Renal cortical epithelial cell (primary cell): ENCODE measurements at regions not wholly inside any gene's neighbourhood (a gene's known extent, or its start where the extent isn't known, plus 50 kb on each side); places are given as distances from the start of the nearest gene placed in this dataset.
"Not testable (repeated sequence)": the region's sequence is repeated elsewhere in the genome, so short reads cannot be mapped to it uniquely, and the experiment has no call there.

Experiments used
- DNase-seq: peaks from one replicate; pipeline ENCODE4 v3.0.0-alpha.2; 2011; ENCODE audit warnings: low read depth

DNA sequence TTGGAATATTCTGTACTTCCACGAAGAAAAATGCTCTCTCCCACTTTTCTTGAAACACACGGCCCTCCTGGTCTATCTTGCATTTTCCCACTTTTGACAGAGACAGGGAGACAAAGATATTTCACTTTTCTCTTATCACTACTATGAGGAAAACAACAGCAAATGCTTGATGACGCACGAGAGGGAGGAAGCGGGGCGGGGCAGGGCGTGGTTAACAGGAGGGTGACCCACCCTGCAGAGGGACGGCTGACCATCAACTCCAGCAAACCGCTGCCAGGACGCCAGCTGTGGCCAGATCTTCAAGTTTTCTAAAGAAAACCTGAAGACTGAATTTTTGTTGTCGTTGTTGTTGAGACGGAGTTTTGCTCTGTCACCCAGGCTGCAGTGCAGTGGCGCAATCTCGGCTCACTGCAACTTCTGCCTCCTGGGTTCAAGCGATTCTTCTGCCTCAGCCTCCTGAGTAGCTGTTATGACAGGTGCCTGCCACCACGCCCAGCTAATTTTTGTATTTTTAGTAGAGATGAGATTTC is 63.8 kb downstream of the NSUN5 start:
- not testable (repeated sequence) for DNase-seq

DNA sequence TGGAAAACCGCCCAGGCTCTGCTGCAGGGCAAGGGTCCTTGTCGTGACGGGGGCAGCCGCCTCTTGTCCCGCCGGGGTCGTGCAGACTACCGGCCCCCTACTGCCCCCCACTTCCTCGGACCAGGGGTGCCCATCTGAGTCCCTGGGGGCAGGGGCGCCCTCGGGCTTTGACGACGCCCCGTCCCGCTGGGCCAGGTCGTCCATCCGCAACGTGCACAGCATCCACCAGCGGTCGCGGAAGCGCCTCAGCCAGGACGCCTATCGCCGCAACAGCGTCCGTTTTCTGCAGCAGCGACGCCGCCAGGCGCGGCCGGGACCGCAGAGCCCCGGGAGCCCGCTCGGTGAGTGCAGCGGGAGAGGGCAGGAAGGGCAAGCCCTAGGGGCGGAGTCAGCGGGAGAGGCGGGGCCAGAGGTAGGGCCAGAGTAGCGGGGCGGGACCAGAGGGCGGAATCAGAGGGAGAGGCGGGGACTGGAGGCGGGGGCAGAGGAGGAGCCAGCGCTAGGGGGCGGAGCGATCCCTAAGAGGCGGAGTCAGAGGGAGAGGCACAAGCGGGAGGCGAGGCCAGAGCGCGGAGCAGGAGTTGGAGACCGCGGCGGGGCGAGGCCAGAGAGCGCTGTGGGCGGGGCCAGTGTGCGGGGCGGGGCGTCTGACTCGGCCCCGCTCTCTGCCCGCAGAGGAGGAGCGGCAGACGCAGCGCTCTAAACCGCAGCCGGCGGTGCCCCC is 73.5 kb downstream of the NSUN5 start:
- DNase-seq = not testable (repeated sequence)

DNA sequence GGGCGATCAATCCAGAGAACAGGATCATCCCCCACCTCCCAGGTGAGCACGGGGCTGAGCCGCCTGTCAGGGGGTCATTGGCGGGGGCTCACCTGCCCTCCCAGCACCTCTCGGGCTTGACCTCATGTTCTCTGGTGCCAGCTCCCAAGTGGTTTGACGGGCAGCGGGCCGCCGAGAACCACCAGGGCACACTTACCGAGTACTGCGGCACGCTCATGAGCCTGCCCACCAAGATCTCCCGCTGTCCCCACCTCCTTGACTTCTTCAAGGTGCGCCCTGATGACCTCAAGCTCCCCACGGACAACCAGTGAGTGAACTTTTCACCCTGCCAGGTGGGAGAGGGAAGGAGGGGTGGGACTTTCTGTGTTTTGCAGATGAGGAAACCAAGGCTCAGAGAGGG is 82.9 kb downstream of the NSUN5 start:
- not testable (repeated sequence) for DNase-seq

DNA sequence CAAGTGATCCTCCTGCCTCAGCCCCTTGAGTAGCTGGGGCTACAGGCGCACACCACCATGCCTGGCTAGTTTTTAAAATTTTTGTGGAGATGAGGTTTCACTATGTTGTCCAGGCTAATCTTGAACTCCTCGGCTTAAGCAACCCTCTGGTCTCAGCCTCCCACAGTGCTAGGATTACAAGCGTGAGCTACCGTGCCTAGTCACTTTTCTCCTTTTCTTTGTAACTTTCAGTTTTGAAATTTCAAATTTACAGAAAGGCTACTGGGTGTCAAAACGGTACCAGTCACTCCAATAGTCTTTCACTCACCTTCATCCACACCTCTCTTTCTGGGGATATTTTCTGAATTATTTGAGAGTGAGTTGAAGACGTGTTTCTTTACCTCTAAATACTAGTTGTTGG is 86.9 kb downstream of the NSUN5 start:
- DNase-seq = not testable (repeated sequence)

GRCh38 chr7:73220766-73221370 is 87.8 kb downstream of the NSUN5 start:
- not testable (repeated sequence) for DNase-seq

DNA sequence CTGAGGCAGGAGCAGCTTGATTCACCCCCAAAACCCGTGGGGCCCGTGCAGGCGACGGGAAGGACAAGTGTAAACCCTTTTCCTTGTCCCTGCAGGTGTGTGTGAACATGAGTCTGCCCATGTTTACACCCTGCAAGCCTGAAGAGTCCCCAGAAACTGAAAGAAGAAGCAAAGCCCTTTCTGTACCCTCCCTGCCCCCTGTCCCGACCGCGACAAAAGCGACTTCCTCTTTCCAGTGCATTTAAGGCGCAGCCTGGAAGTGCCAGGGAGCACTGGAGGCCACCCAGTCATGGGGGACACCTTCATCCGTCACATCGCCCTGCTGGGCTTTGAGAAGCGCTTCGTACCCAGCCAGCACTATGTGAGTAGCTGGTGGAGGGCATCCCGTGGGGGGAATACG is 88.3 kb downstream of the NSUN5 start:
- DNase-seq = not testable (repeated sequence)

DNA sequence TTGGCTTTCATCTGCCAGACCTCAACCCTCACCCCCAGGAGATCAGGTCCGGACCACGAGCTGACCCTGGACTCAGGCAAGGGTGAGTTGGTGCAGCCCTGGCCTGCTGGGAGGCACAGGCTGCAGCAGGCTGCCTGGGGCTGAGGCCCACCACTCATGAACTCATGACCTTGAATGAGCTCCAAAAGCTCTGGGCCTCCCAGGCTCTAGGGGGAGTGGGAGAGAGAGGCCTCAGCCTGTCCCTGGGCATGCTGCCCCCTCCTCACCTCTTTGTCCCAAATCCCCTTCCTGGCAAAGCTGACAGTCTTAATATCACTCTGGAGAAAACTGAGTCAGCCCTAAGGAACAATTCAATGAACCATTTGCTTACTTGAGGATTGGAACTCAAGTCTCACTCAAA is 89.8 kb downstream of the NSUN5 start:
- not testable (repeated sequence) for DNase-seq

GRCh38 chr7:73216046-73216675 is 92.5 kb downstream of the NSUN5 start:
- DNase-seq = not testable (repeated sequence)

GRCh38 chr7:73215232-73215631 is 93.4 kb downstream of the NSUN5 start:
- DNase-seq = not testable (repeated sequence)

GRCh38 chr7:73214471-73214870 is 94.2 kb downstream of the NSUN5 start:
- DNase-seq = peak; percentile 2

GRCh38 chr7:73213076-73213475 is 95.5 kb downstream of the NSUN5 start:
- DNase-seq = not testable (repeated sequence)

- DNase-seq = not testable (repeated sequence)
Measured at GRCh38 chr7:73205594-73205993, 103.0 kb downstream of the NSUN5 start.

DNA sequence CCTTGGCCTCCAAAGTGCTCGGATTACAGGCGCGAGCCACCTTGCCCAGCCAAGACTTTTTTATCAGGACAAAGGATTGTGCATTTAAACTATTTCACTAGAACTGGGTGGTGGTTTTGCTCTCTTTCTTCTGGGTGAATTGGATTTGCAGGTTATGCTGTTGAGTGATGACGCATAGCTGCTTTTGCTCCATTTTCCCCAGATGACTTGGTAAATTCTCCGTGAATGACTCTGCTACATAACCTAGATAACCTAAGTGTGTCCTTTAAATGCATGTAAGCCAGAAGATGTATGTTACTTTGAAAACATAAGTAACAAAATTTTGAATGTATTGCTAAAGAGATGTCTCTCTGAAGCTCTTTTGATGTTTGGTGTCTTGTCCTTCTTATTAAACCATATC is 103.7 kb downstream of the NSUN5 start:
- not testable (repeated sequence) for DNase-seq

- not testable (repeated sequence) for DNase-seq
Measured at GRCh38 chr7:73203312-73203711, 105.3 kb downstream of the NSUN5 start.

GRCh38 chr7:73201264-73201663 is 107.4 kb downstream of the NSUN5 start:
- not testable (repeated sequence) for DNase-seq

GRCh38 chr7:73200518-73201099 is 108.0 kb downstream of the NSUN5 start:
- DNase-seq = not testable (repeated sequence)

DNA sequence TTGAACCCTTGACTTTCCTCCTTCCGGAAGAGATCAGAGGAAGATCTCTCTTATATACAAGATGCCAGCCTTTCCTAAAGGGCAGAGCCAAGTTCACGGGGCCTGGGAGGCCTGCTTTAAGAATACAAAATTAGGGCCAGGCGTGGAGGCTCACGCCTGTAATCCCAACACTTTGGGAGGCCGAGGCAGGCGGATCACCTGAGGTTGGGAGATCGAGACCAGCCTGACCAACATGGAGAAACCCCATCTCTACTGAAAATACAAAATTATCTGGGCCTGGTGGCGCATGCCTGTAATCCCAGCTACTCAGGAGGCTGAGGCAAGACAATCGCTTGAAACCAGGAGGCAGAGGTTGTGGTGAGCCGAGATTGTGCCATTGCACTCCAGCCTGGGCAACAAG is 108.2 kb upstream of the SPDYE9 start:
- DNase-seq = not testable (repeated sequence)

- DNase-seq = not testable (repeated sequence)
Measured at GRCh38 chr7:73190483-73191155, 104.8 kb upstream of the SPDYE9 start.

- DNase-seq = not testable (repeated sequence)
Measured at GRCh38 chr7:73188287-73188686, 102.4 kb upstream of the SPDYE9 start.

DNA sequence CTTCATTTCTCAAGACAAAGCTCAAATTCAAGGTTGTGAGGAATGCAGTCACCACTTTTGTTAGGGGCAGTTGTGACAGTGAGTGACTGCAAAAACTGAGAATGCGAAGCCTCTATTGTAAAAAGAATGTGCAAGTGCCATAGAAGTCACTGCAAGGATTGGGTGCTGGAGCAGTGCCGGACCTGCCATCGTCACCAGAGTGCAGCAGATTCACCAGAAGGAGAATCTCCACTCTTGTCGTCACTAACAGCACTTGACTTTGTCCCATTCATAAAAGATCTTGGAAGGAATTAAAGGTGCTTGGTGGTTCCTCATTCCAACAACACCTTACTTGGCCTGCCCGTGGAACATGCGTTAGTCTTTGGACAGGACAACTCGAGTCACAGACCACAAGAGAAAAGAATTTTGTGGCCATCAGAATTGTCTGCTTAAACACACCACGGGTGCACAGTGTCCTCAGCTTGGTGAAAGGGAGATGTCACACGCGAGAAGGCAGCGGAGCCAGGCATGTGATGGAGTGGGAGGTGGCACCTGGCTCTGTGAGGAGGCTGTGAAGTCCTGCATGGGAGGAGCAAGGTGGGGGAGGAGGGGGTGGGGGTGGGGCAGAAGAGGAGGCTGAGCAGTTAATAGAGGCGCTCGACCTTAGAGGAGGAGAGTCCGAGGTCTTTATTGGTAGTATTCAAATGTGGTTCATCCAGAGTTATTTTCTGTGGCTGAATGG is 100.9 kb upstream of the SPDYE9 start:
- not testable (repeated sequence) for DNase-seq

- DNase-seq = not testable (repeated sequence)
Measured at GRCh38 chr7:73176813-73177212, 91.0 kb upstream of the SPDYE9 start.
